M059J (cell line): ENCODE measurements at regions not wholly inside any gene's neighbourhood (a gene's known extent, or its start where the extent isn't known, plus 50 kb on each side); places are given as distances from the start of the nearest gene placed in this dataset.
A peak's percentile ranks its signal among the peaks of the same experiment; 100 is the strongest.
"Not testable (repeated sequence)": the region's sequence is repeated elsewhere in the genome, so short reads cannot be mapped to it uniquely, and the experiment has no call there.

Source experiments
- DNase-seq: peaks from one replicate; pipeline ENCODE4 v3.0.0-alpha.2; 2012; ENCODE audit warnings: low read depth

GRCh38 chr3:36077320-36077719 is 303.0 kb upstream of the STAC start:
- no peak for DNase-seq

GRCh38 chr3:36082958-36083357 is 297.3 kb upstream of the STAC start:
- not testable (repeated sequence) for DNase-seq

GRCh38 chr3:36095238-36095637 is 285.1 kb upstream of the STAC start:
- no peak for DNase-seq

GRCh38 chr3:36097209-36097608 is 283.1 kb upstream of the STAC start:
- no peak for DNase-seq

GRCh38 chr3:36114353-36114752 is 266.0 kb upstream of the STAC start:
- DNase-seq, result no peak

- DNase-seq, result peak; percentile 70
Measured at GRCh38 chr3:36124118-36124796, 256.0 kb upstream of the STAC start.

- DNase-seq, result no peak
Measured at GRCh38 chr3:36132214-36132613, 248.1 kb upstream of the STAC start.

GRCh38 chr3:36135863-36136262 is 244.4 kb upstream of the STAC start:
- no peak for DNase-seq

- DNase-seq, result no peak
Measured at GRCh38 chr3:36142746-36143145, 237.6 kb upstream of the STAC start.

GRCh38 chr3:36146404-36146803 is 233.9 kb upstream of the STAC start:
- no peak for DNase-seq

- DNase-seq, result peak; percentile 7
Measured at GRCh38 chr3:36147934-36148558, 232.3 kb upstream of the STAC start.

GRCh38 chr3:36149447-36149865 is 230.8 kb upstream of the STAC start:
- DNase-seq, result peak; percentile 10

GRCh38 chr3:36155515-36155914 is 224.8 kb upstream of the STAC start:
- DNase-seq, result no peak

- DNase-seq, result no peak
Measured at GRCh38 chr3:36164400-36164799, 215.9 kb upstream of the STAC start.

GRCh38 chr3:36165509-36166290 is 214.6 kb upstream of the STAC start:
- DNase-seq, result no peak

- DNase-seq, result peak; percentile 84
Measured at GRCh38 chr3:36166477-36166876, 213.8 kb upstream of the STAC start.

- DNase-seq, result no peak
Measured at GRCh38 chr3:36172699-36173098, 207.6 kb upstream of the STAC start.

- DNase-seq, result no peak
Measured at GRCh38 chr3:36175113-36175812, 205.0 kb upstream of the STAC start.

- no peak for DNase-seq
Measured at GRCh38 chr3:36175916-36176461, 204.3 kb upstream of the STAC start.

- DNase-seq, result no peak
Measured at GRCh38 chr3:36178018-36178417, 202.3 kb upstream of the STAC start.

- no peak for DNase-seq
Measured at GRCh38 chr3:36182024-36182423, 198.3 kb upstream of the STAC start.

GRCh38 chr3:36187197-36187596 is 193.1 kb upstream of the STAC start:
- not testable (repeated sequence) for DNase-seq
